ENCODE measurements at regions not wholly inside any gene's neighbourhood (a gene's known extent, or its start where the extent isn't known, plus 50 kb on each side); places are given as distances from the start of the nearest gene placed in this dataset.

DNA sequence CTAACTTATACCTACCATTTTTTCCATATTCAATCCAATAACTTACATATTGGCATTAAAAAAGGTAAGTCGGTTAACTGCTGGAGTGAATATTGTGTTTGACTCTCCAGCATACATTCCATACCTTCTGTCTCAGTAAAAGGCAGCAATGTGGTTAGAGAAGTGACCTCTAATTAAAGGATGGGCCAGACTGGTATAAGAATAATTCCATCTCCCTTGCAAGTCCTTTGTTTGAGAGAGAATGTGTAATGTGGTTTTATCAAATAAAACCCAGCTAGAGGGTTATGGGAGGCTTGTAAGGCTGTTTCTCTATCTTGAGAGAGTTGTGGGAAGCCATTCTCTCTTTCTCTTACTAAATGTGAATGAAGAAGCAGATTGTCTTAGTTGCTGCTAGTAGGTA lies 289.3 kb upstream of the TCF4 start:
- H3K9me3 ChIP-seq, result no peaks in the 10 kb centered on the region
- no peak for ATAC-seq
- no peak for DNase-seq (ENCODE audit: low read depth in 1 of 2, low spot score in 1 of 2)
- ChIA-PET POLR2A (interaction anchor here (0.6 kb wide), 1 partner anchor 288 kb away, joined by 3 read pairs; no protein-coding TSS in a partner anchor), CTCF (no interaction called here)
- WGBS (ENCODE audit: missing lambda C conversion rate), result 13% methylated on average over 1 of the region's 1 CpG
- FAIRE-seq, result no peak
- TF ChIP-seq FOSL2 (IDR thresholded peaks at IDR 0.05) (no peak), FOSL2 (CRISPR knock-in tag; IDR thresholded peaks at IDR 0.05) (no peak), MYC (IDR thresholded peaks at IDR 0.05; ENCODE audit: borderline replicate concordance, low read length) (no peak), EHF (CRISPR knock-in tag; IDR thresholded peaks at IDR 0.05) (no peak), FOSB (CRISPR knock-in tag; IDR thresholded peaks at IDR 0.05) (no peak), FOXS1 (CRISPR knock-in tag; IDR thresholded peaks at IDR 0.05) (no peak), RNF2 (IDR thresholded peaks at IDR 0.05; ENCODE audit: borderline replicate concordance, low read depth) (no peak), KDM1A (IDR thresholded peaks at IDR 0.05; ENCODE audit: low read depth) (no peak), ZSCAN20 (CRISPR knock-in tag; IDR thresholded peaks at IDR 0.05) (no peak), NFE2L2 (conservative IDR thresholded peaks at IDR 0.05; ENCODE audit: low read length) (no peak), HOXB5 (CRISPR knock-in tag; IDR thresholded peaks at IDR 0.05) (no peak), CHD4 (IDR thresholded peaks at IDR 0.05; ENCODE audit: borderline replicate concordance) (no peak)
- TF ChIP-seq, protein P1, sequence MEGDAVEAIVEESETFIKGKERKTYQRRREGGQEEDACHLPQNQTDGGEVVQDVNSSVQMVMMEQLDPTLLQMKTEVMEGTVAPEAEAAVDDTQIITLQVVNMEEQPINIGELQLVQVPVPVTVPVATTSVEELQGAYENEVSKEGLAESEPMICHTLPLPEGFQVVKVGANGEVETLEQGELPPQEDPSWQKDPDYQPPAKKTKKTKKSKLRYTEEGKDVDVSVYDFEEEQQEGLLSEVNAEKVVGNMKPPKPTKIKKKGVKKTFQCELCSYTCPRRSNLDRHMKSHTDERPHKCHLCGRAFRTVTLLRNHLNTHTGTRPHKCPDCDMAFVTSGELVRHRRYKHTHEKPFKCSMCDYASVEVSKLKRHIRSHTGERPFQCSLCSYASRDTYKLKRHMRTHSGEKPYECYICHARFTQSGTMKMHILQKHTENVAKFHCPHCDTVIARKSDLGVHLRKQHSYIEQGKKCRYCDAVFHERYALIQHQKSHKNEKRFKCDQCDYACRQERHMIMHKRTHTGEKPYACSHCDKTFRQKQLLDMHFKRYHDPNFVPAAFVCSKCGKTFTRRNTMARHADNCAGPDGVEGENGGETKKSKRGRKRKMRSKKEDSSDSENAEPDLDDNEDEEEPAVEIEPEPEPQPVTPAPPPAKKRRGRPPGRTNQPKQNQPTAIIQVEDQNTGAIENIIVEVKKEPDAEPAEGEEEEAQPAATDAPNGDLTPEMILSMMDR (IDR thresholded peaks at IDR 0.05), result no peak
- no peak overlapping the region for H3K27ac ChIP-seq
- no peaks in the 10 kb centered on the region for H3K4me1 ChIP-seq
- no peak overlapping the region for H3K4me3 ChIP-seq
- H3K4me2 ChIP-seq, result no peak overlapping the region

DNA sequence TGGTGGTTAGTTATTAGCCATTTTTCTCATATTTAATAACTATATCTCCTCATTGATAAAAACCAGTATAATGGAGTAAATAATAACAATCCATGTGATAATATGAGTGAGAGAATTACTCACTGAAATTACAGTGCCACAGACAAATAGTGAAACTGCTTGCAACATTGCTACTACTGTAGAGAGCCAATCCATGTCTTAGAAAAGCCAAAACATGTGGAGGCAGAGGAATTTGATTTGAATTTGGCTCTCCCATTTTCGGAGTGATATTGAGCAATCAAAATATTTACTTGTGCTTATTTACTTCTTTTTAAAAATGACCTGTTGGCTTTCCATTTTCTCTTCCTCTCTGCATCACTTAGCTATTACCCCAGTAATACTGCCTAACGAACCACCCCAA lies 288.3 kb upstream of the TCF4 start:
- WGBS (ENCODE audit: missing lambda C conversion rate), result 26% methylated on average over 2 of the region's 2 CpGs
- TF ChIP-seq, protein P2, sequence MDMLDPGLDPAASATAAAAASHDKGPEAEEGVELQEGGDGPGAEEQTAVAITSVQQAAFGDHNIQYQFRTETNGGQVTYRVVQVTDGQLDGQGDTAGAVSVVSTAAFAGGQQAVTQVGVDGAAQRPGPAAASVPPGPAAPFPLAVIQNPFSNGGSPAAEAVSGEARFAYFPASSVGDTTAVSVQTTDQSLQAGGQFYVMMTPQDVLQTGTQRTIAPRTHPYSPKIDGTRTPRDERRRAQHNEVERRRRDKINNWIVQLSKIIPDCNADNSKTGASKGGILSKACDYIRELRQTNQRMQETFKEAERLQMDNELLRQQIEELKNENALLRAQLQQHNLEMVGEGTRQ (IDR thresholded peaks at IDR 0.05), result no peak
- TF ChIP-seq MAZ (IDR thresholded peaks at IDR 0.05; ENCODE audit: borderline replicate concordance, low read depth, low read length) (no peak), RARB (CRISPR knock-in tag; IDR thresholded peaks at IDR 0.05) (no peak), CBX2 (IDR thresholded peaks at IDR 0.05; ENCODE audit: borderline replicate concordance, low read depth) (no peak)
- no peak for FAIRE-seq
- ChIA-PET POLR2A (no interaction called here), CTCF (no interaction called here)
- DNase-seq (ENCODE audit: low read depth in 1 of 2, low spot score in 1 of 2), result no peak
- Histone ChIP-seq H3K27ac (no peak overlapping the region), H3K4me3 (no peak overlapping the region), H3K4me2 (no peak overlapping the region), H3K9me3 (no peaks in the 10 kb centered on the region), H3K4me1 (no peaks in the 10 kb centered on the region)
- ATAC-seq, result no peak

DNA sequence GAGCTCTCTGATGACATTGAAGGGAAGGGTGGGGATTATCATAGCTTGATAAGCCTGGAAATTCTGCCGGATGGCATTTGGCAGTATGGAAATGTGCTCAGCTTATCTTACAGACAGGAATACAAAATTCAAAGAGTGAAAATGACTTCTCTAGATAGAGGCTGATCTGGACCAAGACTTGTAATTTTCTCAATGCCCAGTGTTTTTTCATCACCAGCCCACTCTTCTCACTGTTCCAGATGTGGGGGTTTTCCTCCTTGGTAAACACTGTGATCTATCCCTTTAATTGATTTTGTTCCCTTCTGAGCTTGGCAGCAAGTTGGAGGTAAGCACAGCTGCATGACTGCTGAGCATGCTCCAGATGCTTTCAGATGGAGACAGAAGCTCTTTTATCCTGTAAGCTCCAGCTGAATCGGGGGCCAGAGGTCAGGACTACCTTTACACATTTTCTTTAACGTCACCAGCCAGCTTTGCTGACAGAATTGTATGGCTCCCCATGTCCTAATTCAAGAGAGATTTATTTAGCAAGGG lies 287.4 kb upstream of the TCF4 start:
- Histone ChIP-seq H3K4me3 (no peak overlapping the region), H3K27ac (no peak overlapping the region), H3K4me1 (no peaks in the 10 kb centered on the region), H3K4me2 (no peak overlapping the region), H3K9me3 (no peaks in the 10 kb centered on the region)
- ChIA-PET POLR2A (no interaction called here), CTCF (no interaction called here)
- TF ChIP-seq ZNF302 (CRISPR knock-in tag; IDR thresholded peaks at IDR 0.05), result no peak
- TF ChIP-seq FOSB (CRISPR knock-in tag; IDR thresholded peaks at IDR 0.05), result no peak
- no peak for TF ChIP-seq EHF (CRISPR knock-in tag; IDR thresholded peaks at IDR 0.05)
- no peak for TF ChIP-seq KDM1A (IDR thresholded peaks at IDR 0.05; ENCODE audit: low read depth)
- no peak for TF ChIP-seq POLR2AphosphoS2 (conservative IDR thresholded peaks at IDR 0.05; ENCODE audit: low read length)
- TF ChIP-seq HOXA7 (CRISPR knock-in tag; IDR thresholded peaks at IDR 0.05), result no peak
- TF ChIP-seq NR3C1 (IDR thresholded peaks at IDR 0.05), result no peak
- no peak for TF ChIP-seq POLR2A (IDR thresholded peaks at IDR 0.05; ENCODE audit: low read length)
- no peak for TF ChIP-seq FOXS1 (CRISPR knock-in tag; IDR thresholded peaks at IDR 0.05)
- no peak for TF ChIP-seq CBX8 (IDR thresholded peaks at IDR 0.05)
- no peak for TF ChIP-seq CEBPB (IDR thresholded peaks at IDR 0.05)
- TF ChIP-seq, protein P3, sequence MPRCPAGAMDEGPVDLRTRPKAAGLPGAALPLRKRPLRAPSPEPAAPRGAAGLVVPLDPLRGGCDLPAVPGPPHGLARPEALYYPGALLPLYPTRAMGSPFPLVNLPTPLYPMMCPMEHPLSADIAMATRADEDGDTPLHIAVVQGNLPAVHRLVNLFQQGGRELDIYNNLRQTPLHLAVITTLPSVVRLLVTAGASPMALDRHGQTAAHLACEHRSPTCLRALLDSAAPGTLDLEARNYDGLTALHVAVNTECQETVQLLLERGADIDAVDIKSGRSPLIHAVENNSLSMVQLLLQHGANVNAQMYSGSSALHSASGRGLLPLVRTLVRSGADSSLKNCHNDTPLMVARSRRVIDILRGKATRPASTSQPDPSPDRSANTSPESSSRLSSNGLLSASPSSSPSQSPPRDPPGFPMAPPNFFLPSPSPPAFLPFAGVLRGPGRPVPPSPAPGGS (IDR thresholded peaks at IDR 0.05), result no peak
- DNase-seq (ENCODE audit: low read depth in 1 of 2, low spot score in 1 of 2) (no peak), FAIRE-seq (no peak), ATAC-seq (no peak)
- 27% methylated on average over 3 of the region's 3 CpGs for WGBS (ENCODE audit: missing lambda C conversion rate)
